K562 (cell line): ENCODE measurements at regions not wholly inside any gene's neighbourhood (a gene's known extent, or its start where the extent isn't known, plus 50 kb on each side); places are given as distances from the start of the nearest gene placed in this dataset.

ENCODE experiments used
- ATAC-seq: fragments of 200-7000 bp; cut with Tn5 transposase; 3 replicates; pipeline ENCODE4 v1.9.1; 2020; ENCODE audit warnings: moderate library complexity
- BruUV-seq: library from RNA; stranded (reverse); fragments of 400-500 nt; replicated peaks from 2 replicates; lab custom pipeline; 2021; lab: Mats Ljungman, UMichigan
- CTCF ChIA-PET: fragments of 300-600 bp; formaldehyde crosslinking; extraction: SDS; loops from one replicate; lab custom pipeline; 2021; ENCODE audit warnings: low intra/inter-chr PET ratio; lab: Yijun Ruan, JAX
- POLR2A ChIA-PET: fragments of 300-600, 350-650 bp; sonication (Branson Sonifier 250); formaldehyde crosslinking; extraction: SDS; loops from one replicate; lab custom pipeline; 2021; ENCODE audit warnings: antibody characterized with exemption, inconsistent platforms; lab: Yijun Ruan, JAX
- DNase-seq, 4 experiments: peaks; one replicate each; pipeline versions ENCODE4 v3.0.0 to v3.0.0-alpha.2; 2011 to 2018; ENCODE audit warnings: low spot score in 3 of 4, mixed read lengths in 3 of 4; ENCODE audit errors: extremely low read depth in 1 of 4
- FAIRE-seq: peaks from 2 replicates; lab custom pipeline; 2011; peaks lifted over from hg19 to GRCh38; lab: Jason Lieb, UNC
- H2AFZ ChIP-seq: 2 replicates; pipeline ENCODE4 v1.6.0; 2011; ENCODE audit warnings: low read depth, low read length, control low read depth, inconsistent platforms
- H3K27ac ChIP-seq: fragments of 200-600 bp; 3 replicates; pipeline ENCODE4 v1.8.0; 2011; ENCODE audit warnings: low read depth, mild to moderate bottlenecking, control low read depth, inconsistent platforms, low read length, moderate library complexity, mixed read lengths; ENCODE audit errors: extremely low read depth
- H3K27me3 ChIP-seq, 2 experiments: fragments of 300-600 bp in 1 of 2; 2 replicates in 1 of 2; 3 replicates in 1 of 2; pipeline versions ENCODE4 v1.6.0 to v1.8.0; 2011; ENCODE audit warnings: inconsistent platforms in 2 of 2, low read length in 2 of 2, mild to moderate bottlenecking in 1 of 2, mixed read lengths in 1 of 2, moderate library complexity in 1 of 2; ENCODE audit not compliant: control insufficient read depth in 2 of 2, insufficient read depth in 2 of 2
- H3K36me3 ChIP-seq: fragments of 300-600 bp; 3 replicates; pipeline ENCODE4 v1.8.0; 2011; ENCODE audit warnings: mild to moderate bottlenecking, low read length, inconsistent platforms; ENCODE audit not compliant: control insufficient read depth, insufficient read depth
- H3K4me1 ChIP-seq, 2 experiments: fragments of 200-600 bp in 1 of 2; replicated peaks in 1 of 2; 2 replicates in 1 of 2; 3 replicates in 1 of 2; pipeline versions ENCODE4 v1.5.1 to v1.8.0; 2011; ENCODE audit warnings: inconsistent platforms in 2 of 2, low read length in 2 of 2, mild to moderate bottlenecking in 1 of 2, mixed read lengths in 1 of 2, moderate library complexity in 1 of 2; ENCODE audit not compliant: control insufficient read depth in 2 of 2, insufficient read depth in 2 of 2
- H3K4me2 ChIP-seq: 2 replicates; pipeline ENCODE4 v1.6.1; 2011; ENCODE audit warnings: low read length, control low read depth, inconsistent platforms, mixed read lengths; ENCODE audit not compliant: insufficient read depth
- H3K4me3 ChIP-seq: fragments of 200-600 bp; sonication (generic), shearing (Covaris generic); 2 replicates; pipeline ENCODE4 v1.5.1; 2016; ENCODE audit warnings: control low read depth, inconsistent platforms
- H3K79me2 ChIP-seq: fragments of 200-600 bp; 3 replicates; pipeline ENCODE4 v1.8.0; 2011; ENCODE audit warnings: low read length, inconsistent platforms; ENCODE audit not compliant: control insufficient read depth, insufficient read depth
- H3K9ac ChIP-seq, 2 experiments: 2 replicates each; pipeline versions ENCODE4 v1.6.0 to v1.6.1; 2011; ENCODE audit warnings: low read depth in 2 of 2, low read length in 2 of 2, control low read depth in 1 of 2, inconsistent platforms in 1 of 2, mild to moderate bottlenecking in 1 of 2, mixed read lengths in 1 of 2; ENCODE audit not compliant: insufficient read depth in 1 of 2
- H3K9me1 ChIP-seq: one replicate; pipeline ENCODE4 v1.6.0; 2011; ENCODE audit warnings: inconsistent platforms, mild to moderate bottlenecking, low read length, moderate library complexity; ENCODE audit not compliant: control insufficient read depth, insufficient read depth
- H3K9me3 ChIP-seq: replicated peaks from 2 replicates; pipeline ENCODE4 v1.5.1; 2011; ENCODE audit warnings: low read depth, low read length, inconsistent platforms; ENCODE audit not compliant: control insufficient read depth, insufficient read depth
- H4K20me1 ChIP-seq: replicated peaks from 2 replicates; pipeline ENCODE4 v1.6.1; 2011; ENCODE audit warnings: low read length, inconsistent platforms, mixed read lengths; ENCODE audit not compliant: control insufficient read depth, insufficient read depth
- EZH2 ChIP-seq: IDR thresholded peaks from 2 replicates; pipeline ENCODE4 v1.6.1; 2012; ENCODE audit warnings: low read depth, mild to moderate bottlenecking, inconsistent platforms, low read length, borderline replicate concordance
- FOXK2 ChIP-seq, 2 experiments: fragments of 450-650 bp; IDR thresholded peaks in 1 of 2; conservative IDR thresholded peaks in 1 of 2; 2 replicates each; pipeline ENCODE4 v1.6.1; 2016; ENCODE audit warnings: low read depth in 2 of 2, mild to moderate bottlenecking in 1 of 2
- FUS ChIP-seq: fragments of 200-400 bp; formaldehyde crosslinking; optimal IDR thresholded peaks from 2 replicates; pipeline ENCODE3; 2017; ENCODE audit warnings: low read depth, low read length
- MED1 ChIP-seq: sonication (generic); formaldehyde crosslinking; IDR thresholded peaks from 2 replicates; pipeline ENCODE4 v1.8.1; 2023; ENCODE audit warnings: missing genetic modification reagents, borderline replicate concordance
- RBM34 ChIP-seq: fragments of 200-400 bp; formaldehyde crosslinking; IDR thresholded peaks from 2 replicates; pipeline ENCODE4 v1.6.1; 2018; ENCODE audit warnings: low read length, borderline replicate concordance; ENCODE audit not compliant: insufficient read depth
- ZNF133 ChIP-seq: fragments of 250-450 bp; sonication (Bioruptor Pico); IDR thresholded peaks from 2 replicates; pipeline ENCODE4 v1.4.0; 2020; ENCODE audit warnings: mild to moderate bottlenecking
- ZNF134 ChIP-seq: fragments of 250-450 bp; sonication (Bioruptor Pico); conservative IDR thresholded peaks from 2 replicates; pipeline ENCODE4 v1.4.0; 2020
- ZNF384 ChIP-seq: IDR thresholded peaks from 2 replicates; pipeline ENCODE4 v1.6.1; 2012; ENCODE audit warnings: low read depth, low read length, improper control_type of control experiment
- ZNF41 ChIP-seq: fragments of 250-450 bp; sonication (Bioruptor Pico); conservative IDR thresholded peaks from 2 replicates; pipeline ENCODE4 v1.4.0; 2020; ENCODE audit warnings: mild to moderate bottlenecking
- ZNF830 ChIP-seq: fragments of 250-450 bp; sonication (Bioruptor Pico); IDR thresholded peaks from 2 replicates; pipeline ENCODE4 v1.5.0; 2021; ENCODE audit warnings: mild to moderate bottlenecking
- WGBS: fragments of 100-300 bp; shearing (Covaris generic); methylation state at CpG from one replicate; pipeline ENCODE4 v1.1.6; 2016; ENCODE audit warnings: low coverage, mixed read lengths; ENCODE audit not compliant: insufficient coverage; ENCODE audit errors: missing lambda C conversion rate; 5-methylcytosine and 5-hydroxymethylcytosine counted together
- in situ Hi-C: fragments of 300-500 bp; cut with MboI; formaldehyde crosslinking; loops from 4 replicates; pipeline ENCODE4 v1.15.0; 2018; ENCODE audit warnings: inconsistent platforms, mixed read lengths
- intact Hi-C: fragments of 100-400 bp; cut with micrococcal nuclease; formaldehyde crosslinking; loops from 2 replicates; pipeline ENCODE4 v1.14.2; 2022
- TF ChIP-seq, protein P1 (sequence below): sonication (generic); formaldehyde crosslinking; IDR thresholded peaks from 2 replicates; pipeline ENCODE4 v1.8.1; 2023; ENCODE audit warnings: mild to moderate bottlenecking, missing genetic modification reagents, moderate library complexity
- TF ChIP-seq, protein P2 (sequence below): fragments of 450-650 bp; IDR thresholded peaks from 2 replicates; pipeline ENCODE4 v1.6.1; 2016; ENCODE audit warnings: low read depth
- TF ChIP-seq, protein P3 (sequence below): conservative IDR thresholded peaks from 2 replicates; pipeline ENCODE4 v1.6.1; 2011; ENCODE audit warnings: low read depth, mild to moderate bottlenecking, low read length; ENCODE audit not compliant: control insufficient read depth

DNA sequence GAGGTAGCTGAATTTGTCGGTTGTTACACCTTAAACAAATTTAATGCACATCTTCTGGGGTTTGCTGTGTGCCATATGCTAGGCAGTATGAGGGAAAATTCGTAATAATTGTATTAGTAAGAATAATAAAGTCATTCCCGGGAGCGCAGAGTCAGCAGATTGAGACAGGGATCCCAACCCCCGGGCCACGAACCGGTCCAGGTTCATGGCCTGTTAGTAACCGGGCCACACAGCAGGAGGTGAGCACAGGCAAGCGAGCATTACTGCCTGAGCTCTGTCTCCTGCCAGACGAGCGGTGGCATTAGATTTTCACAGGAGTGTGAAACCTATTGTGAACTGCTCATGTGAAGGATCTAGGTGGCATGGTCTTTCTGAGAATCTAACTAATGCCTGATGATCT lies 114.9 kb downstream of the PCDH7 start:
- WGBS, result 0% methylated on average over 11 of the region's 11 CpGs
- no peak for ATAC-seq
- Histone ChIP-seq H3K4me3 (no peak overlapping the region), H3K9me3 (no peaks in the 10 kb centered on the region), H2AFZ (no peak overlapping the region), H3K4me2 (no peak overlapping the region), H3K27me3 (no peaks in the 10 kb centered on the region), H3K4me1 (no peaks in the 10 kb centered on the region), H3K9ac (no peak overlapping the region), H3K79me2 (no peaks in the 10 kb centered on the region), H4K20me1 (no peaks in the 10 kb centered on the region), H3K9me1 (no peaks in the 10 kb centered on the region), H3K36me3 (no peaks in the 10 kb centered on the region), H3K27ac (no peak overlapping the region)
- intact Hi-C loops, result no loop called here
- FAIRE-seq, result no peak
- BruUV-seq, result no TSS peak
- in situ Hi-C loops, result no loop called here
- POLR2A ChIA-PET, result no interaction called here
- DNase-seq, result no peak
- TF ChIP-seq, protein P1, sequence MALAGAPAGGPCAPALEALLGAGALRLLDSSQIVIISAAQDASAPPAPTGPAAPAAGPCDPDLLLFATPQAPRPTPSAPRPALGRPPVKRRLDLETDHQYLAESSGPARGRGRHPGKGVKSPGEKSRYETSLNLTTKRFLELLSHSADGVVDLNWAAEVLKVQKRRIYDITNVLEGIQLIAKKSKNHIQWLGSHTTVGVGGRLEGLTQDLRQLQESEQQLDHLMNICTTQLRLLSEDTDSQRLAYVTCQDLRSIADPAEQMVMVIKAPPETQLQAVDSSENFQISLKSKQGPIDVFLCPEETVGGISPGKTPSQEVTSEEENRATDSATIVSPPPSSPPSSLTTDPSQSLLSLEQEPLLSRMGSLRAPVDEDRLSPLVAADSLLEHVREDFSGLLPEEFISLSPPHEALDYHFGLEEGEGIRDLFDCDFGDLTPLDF, result no peak
- TF ChIP-seq ZNF133, result no peak
- no peak for TF ChIP-seq FOXK2 (conservative IDR thresholded peaks at IDR 0.05 in 1 of 2, IDR thresholded peaks at IDR 0.05 in 1 of 2; ENCODE audit: low read depth in 2 of 2)
- TF ChIP-seq, protein P2, sequence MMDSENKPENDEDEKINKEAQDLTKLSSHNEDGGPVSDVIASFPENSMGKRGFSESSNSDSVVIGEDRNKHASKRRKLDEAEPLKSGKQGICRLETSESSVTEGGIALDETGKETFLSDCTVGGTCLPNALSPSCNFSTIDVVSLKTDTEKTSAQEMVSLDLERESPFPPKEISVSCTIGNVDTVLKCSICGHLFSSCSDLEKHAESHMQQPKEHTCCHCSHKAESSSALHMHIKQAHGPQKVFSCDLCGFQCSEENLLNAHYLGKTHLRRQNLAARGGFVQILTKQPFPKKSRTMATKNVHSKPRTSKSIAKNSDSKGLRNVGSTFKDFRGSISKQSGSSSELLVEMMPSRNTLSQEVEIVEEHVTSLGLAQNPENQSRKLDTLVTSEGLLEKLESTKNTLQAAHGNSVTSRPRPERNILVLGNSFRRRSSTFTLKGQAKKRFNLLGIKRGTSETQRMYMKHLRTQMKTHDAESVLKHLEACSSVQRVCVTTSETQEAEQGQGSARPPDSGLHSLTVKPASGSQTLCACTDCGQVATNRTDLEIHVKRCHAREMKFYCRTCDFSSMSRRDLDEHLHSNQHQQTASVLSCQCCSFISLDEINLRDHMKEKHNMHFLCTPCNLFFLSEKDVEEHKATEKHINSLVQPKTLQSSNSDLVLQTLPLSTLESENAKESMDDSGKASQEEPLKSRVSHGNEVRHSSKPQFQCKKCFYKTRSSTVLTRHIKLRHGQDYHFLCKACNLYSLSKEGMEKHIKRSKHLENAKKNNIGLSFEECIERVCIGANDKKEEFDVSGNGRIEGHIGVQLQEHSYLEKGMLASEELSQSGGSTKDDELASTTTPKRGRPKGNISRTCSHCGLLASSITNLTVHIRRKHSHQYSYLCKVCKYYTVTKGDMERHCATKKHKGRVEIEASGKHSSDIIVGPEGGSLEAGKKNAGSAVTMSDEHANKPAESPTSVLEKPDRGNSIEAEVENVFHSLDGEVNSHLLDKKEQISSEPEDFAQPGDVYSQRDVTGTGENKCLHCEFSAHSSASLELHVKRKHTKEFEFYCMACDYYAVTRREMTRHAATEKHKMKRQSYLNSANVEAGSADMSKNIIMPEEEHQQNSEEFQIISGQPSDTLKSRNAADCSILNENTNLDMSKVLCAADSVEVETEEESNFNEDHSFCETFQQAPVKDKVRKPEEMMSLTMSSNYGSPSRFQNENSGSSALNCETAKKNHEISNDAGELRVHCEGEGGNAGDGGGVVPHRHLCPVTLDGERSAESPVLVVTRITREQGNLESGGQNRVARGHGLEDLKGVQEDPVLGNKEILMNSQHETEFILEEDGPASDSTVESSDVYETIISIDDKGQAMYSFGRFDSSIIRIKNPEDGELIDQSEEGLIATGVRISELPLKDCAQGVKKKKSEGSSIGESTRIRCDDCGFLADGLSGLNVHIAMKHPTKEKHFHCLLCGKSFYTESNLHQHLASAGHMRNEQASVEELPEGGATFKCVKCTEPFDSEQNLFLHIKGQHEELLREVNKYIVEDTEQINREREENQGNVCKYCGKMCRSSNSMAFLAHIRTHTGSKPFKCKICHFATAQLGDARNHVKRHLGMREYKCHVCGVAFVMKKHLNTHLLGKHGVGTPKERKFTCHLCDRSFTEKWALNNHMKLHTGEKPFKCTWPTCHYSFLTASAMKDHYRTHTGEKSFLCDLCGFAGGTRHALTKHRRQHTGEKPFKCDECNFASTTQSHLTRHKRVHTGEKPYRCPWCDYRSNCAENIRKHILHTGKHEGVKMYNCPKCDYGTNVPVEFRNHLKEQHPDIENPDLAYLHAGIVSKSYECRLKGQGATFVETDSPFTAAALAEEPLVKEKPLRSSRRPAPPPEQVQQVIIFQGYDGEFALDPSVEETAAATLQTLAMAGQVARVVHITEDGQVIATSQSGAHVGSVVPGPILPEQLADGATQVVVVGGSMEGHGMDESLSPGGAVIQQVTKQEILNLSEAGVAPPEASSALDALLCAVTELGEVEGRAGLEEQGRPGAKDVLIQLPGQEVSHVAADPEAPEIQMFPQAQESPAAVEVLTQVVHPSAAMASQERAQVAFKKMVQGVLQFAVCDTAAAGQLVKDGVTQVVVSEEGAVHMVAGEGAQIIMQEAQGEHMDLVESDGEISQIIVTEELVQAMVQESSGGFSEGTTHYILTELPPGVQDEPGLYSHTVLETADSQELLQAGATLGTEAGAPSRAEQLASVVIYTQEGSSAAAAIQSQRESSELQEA, result no peak
- TF ChIP-seq MED1, result no peak
- TF ChIP-seq EZH2, result no peak
- TF ChIP-seq ZNF41 (CRISPR knock-in tag), result no peak
- TF ChIP-seq ZNF384, result no peak
- TF ChIP-seq FUS, result no peak
- TF ChIP-seq RBM34, result no peak
- TF ChIP-seq, protein P3, sequence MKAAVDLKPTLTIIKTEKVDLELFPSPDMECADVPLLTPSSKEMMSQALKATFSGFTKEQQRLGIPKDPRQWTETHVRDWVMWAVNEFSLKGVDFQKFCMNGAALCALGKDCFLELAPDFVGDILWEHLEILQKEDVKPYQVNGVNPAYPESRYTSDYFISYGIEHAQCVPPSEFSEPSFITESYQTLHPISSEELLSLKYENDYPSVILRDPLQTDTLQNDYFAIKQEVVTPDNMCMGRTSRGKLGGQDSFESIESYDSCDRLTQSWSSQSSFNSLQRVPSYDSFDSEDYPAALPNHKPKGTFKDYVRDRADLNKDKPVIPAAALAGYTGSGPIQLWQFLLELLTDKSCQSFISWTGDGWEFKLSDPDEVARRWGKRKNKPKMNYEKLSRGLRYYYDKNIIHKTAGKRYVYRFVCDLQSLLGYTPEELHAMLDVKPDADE, result no peak
- no peak for TF ChIP-seq ZNF830 (CRISPR knock-in tag)
- TF ChIP-seq ZNF134 (CRISPR knock-in tag), result no peak
- CTCF ChIA-PET, result no interaction called here
